A549 (cell line): ENCODE measurements at regions not wholly inside any gene's neighbourhood (a gene's known extent, or its start where the extent isn't known, plus 50 kb on each side); places are given as distances from the start of the nearest gene placed in this dataset.

Source experiments
- ATAC-seq, 2 experiments: fragments of 200-7000 bp in 1 of 2; fragments of >200 bp in 1 of 2; cut with Nextera tagmentation in 1 of 2; cut with Tn5 transposase in 1 of 2; 3 replicates each; pipeline versions ENCODE4 v1.8.0 to v1.9.1; 2018 to 2020; ENCODE audit warnings: mild to moderate bottlenecking in 1 of 2, moderate library complexity in 1 of 2
- CTCF ChIA-PET: fragments of 300-600 bp; sonication (Branson Sonifier 250); formaldehyde crosslinking; extraction: SDS; loops from one replicate; lab custom pipeline; 2021; ENCODE audit warnings: antibody characterized with exemption, inconsistent platforms; lab: Yijun Ruan, JAX
- POLR2A ChIA-PET: fragments of 350-600 bp; formaldehyde crosslinking; extraction: SDS; loops from one replicate; lab custom pipeline; 2021; ENCODE audit warnings: antibody characterized with exemption, inconsistent platforms; lab: Yijun Ruan, JAX
- DNase-seq, 2 experiments: peaks; one replicate each; pipeline versions ENCODE4 v3.0.0 to v3.0.0-alpha.2; 2011 to 2016; ENCODE audit warnings: low read depth in 1 of 2, low spot score in 1 of 2
- FAIRE-seq: peaks from 2 replicates; lab custom pipeline; 2011; peaks lifted over from hg19 to GRCh38; lab: Jason Lieb, UNC
- H3K27ac ChIP-seq, 2 experiments: fragments of >200 bp; sonication (Bioruptor Twin); formaldehyde crosslinking; 3 replicates each; pipeline ENCODE4 v1.5.1; 2016 to 2017
- H3K4me1 ChIP-seq: fragments of >200 bp; sonication (Bioruptor Twin); formaldehyde crosslinking; 3 replicates; pipeline ENCODE4 v1.6.1; 2016
- H3K4me2 ChIP-seq: fragments of >200 bp; sonication (Bioruptor Twin); formaldehyde crosslinking; 3 replicates; pipeline ENCODE4 v1.6.1; 2016
- H3K4me3 ChIP-seq: fragments of >200 bp; sonication (Bioruptor Twin); formaldehyde crosslinking; 3 replicates; pipeline ENCODE4 v1.5.1; 2016
- H3K9me3 ChIP-seq: fragments of >200 bp; sonication (Bioruptor Twin); formaldehyde crosslinking; 3 replicates; pipeline ENCODE4 v1.6.1; 2016
- ATOH8 ChIP-seq: fragments of 250-450 bp; sonication (Bioruptor Pico); IDR thresholded peaks from 2 replicates; pipeline ENCODE4 v1.5.0; 2020; ENCODE audit warnings: low read depth, mild to moderate bottlenecking, moderate library complexity
- CBX8 ChIP-seq: fragments of 200-600 bp; sonication (generic); IDR thresholded peaks from 2 replicates; pipeline ENCODE4 v1.6.1; 2016
- E2F6 ChIP-seq: IDR thresholded peaks from 2 replicates; pipeline ENCODE4 v1.6.1; 2012; ENCODE audit warnings: low read depth, borderline replicate concordance
- EHMT2 ChIP-seq: fragments of 200-600 bp; sonication (generic); IDR thresholded peaks from 2 replicates; pipeline ENCODE4 v1.6.1; 2016; ENCODE audit warnings: antibody characterized with exemption, low read depth, mild to moderate bottlenecking, moderate library complexity
- EP300 ChIP-seq, 2 experiments: fragments of >200 bp; sonication (Bioruptor Twin); formaldehyde crosslinking; IDR thresholded peaks; 2 replicates in 1 of 2; 3 replicates in 1 of 2; pipeline ENCODE4 v1.6.1; 2016 to 2017
- ESRRA ChIP-seq: fragments of 150-350 bp; IDR thresholded peaks from 2 replicates; pipeline ENCODE4 v1.6.1; 2014; ENCODE audit warnings: mild to moderate bottlenecking, low read length, borderline replicate concordance
- FOSL2 ChIP-seq, 2 experiments: fragments of 450-650 bp in 1 of 2; fragments of >200 bp in 1 of 2; sonication (Bioruptor Twin) in 1 of 2; formaldehyde crosslinking; IDR thresholded peaks; 2 replicates each; pipeline versions ENCODE4 v1.5.0 to v1.6.1; 2016 to 2020; ENCODE audit warnings: mild to moderate bottlenecking in 1 of 2, moderate library complexity in 1 of 2
- FOXS1 ChIP-seq: fragments of 250-450 bp; sonication (Bioruptor Pico); IDR thresholded peaks from 2 replicates; pipeline ENCODE4 v1.5.0; 2020; ENCODE audit warnings: mild to moderate bottlenecking, moderate library complexity
- HEYL ChIP-seq: fragments of 250-450 bp; sonication (Bioruptor Pico); IDR thresholded peaks from 2 replicates; pipeline ENCODE4 v1.8.0; 2021; ENCODE audit warnings: mild to moderate bottlenecking, moderate library complexity
- HMGXB4 ChIP-seq: fragments of 250-450 bp; sonication (Bioruptor Pico); IDR thresholded peaks from 2 replicates; pipeline ENCODE4 v1.5.0; 2021; ENCODE audit warnings: mild to moderate bottlenecking, moderate library complexity, borderline replicate concordance
- JUN ChIP-seq, 2 experiments: fragments of >200 bp; sonication (Bioruptor Twin); formaldehyde crosslinking; IDR thresholded peaks; 2 replicates in 1 of 2; 3 replicates in 1 of 2; pipeline ENCODE4 v1.6.1; 2016 to 2017
- RCOR1 ChIP-seq: fragments of 150-350 bp; IDR thresholded peaks from 2 replicates; pipeline ENCODE4 v1.6.1; 2014; ENCODE audit warnings: antibody characterized with exemption, low read length, low read depth
- RFX5 ChIP-seq: fragments of 450-650 bp; IDR thresholded peaks from 2 replicates; pipeline ENCODE4 v1.7.1; 2014; ENCODE audit warnings: antibody characterized with exemption, mild to moderate bottlenecking, moderate library complexity
- RNF2 ChIP-seq: fragments of 200-600 bp; sonication (generic); IDR thresholded peaks from 2 replicates; pipeline ENCODE4 v1.6.1; 2016; ENCODE audit warnings: low read depth, mild to moderate bottlenecking, antibody characterized with exemption, moderate library complexity, borderline replicate concordance
- TP53 ChIP-seq: fragments of 250-450 bp; sonication (Bioruptor Pico); IDR thresholded peaks from 2 replicates; pipeline ENCODE4 v1.5.0; 2021; ENCODE audit warnings: mild to moderate bottlenecking, moderate library complexity
- ZC3H11A ChIP-seq: fragments of 450-650 bp; IDR thresholded peaks from 2 replicates; pipeline ENCODE4 v1.6.1; 2014; ENCODE audit warnings: antibody characterized with exemption, mild to moderate bottlenecking
- ZNF302 ChIP-seq: fragments of 250-450 bp; sonication (Bioruptor Pico); IDR thresholded peaks from 2 replicates; pipeline ENCODE4 v1.9.0; 2021; ENCODE audit warnings: inconsistent platforms, mild to moderate bottlenecking, moderate library complexity
- ZSCAN20 ChIP-seq: fragments of 250-450 bp; sonication (Bioruptor Pico); IDR thresholded peaks from 2 replicates; pipeline ENCODE4 v1.8.0; 2022; ENCODE audit warnings: mild to moderate bottlenecking, moderate library complexity
- WGBS: methylation state at CpG from one replicate; pipeline ENCODE4 v1.1.6; 2017; ENCODE audit errors: missing lambda C conversion rate; 5-methylcytosine and 5-hydroxymethylcytosine counted together

- FAIRE-seq (no peak), DNase-seq (no peak), ATAC-seq (no peak)
- no peak overlapping the region for H3K4me3 ChIP-seq
- ChIA-PET POLR2A (no interaction called here), CTCF (interaction anchor here (0.6 kb wide), 1 partner anchor 1167 kb away, joined by 3 read pairs; no protein-coding TSS in a partner anchor)
- H3K27ac ChIP-seq = no peak overlapping the region
- TF ChIP-seq ESRRA (no peak), E2F6 (no peak), FOXS1 (no peak), ATOH8 (no peak), JUN (IDR thresholded peaks at IDR 0.05) (no peak), RFX5 (no peak), RNF2 (no peak), TP53 (CRISPR knock-in tag) (no peak), ZC3H11A (no peak), RCOR1 (no peak)
- no peak overlapping the region for H3K4me2 ChIP-seq
- 64% methylated on average over 3 of the region's 3 CpGs for WGBS
- H3K9me3 ChIP-seq = no peaks in the 10 kb centered on the region; the same call in 2 of the 3 replicates
- H3K4me1 ChIP-seq = no peaks in the 10 kb centered on the region
Measured at GRCh38 chr14:56371737-56372136, 207.9 kb upstream of the TMEM260 start.

- Histone ChIP-seq H3K4me3 (no peak overlapping the region), H3K9me3 (no peaks in the 10 kb centered on the region; the same call in 2 of the 3 replicates)
- ATAC-seq = no peak
- POLR2A ChIA-PET = no interaction called here
- TF ChIP-seq FOSL2 (IDR thresholded peaks at IDR 0.05) (no peak), FOSL2 (CRISPR knock-in tag; IDR thresholded peaks at IDR 0.05) (no peak), HMGXB4 (CRISPR knock-in tag) (no peak), ZNF302 (CRISPR knock-in tag) (no peak), EHMT2 (no peak), CBX8 (no peak), HEYL (CRISPR knock-in tag) (no peak), ZSCAN20 (CRISPR knock-in tag) (no peak), FOXS1 (no peak)
- TF ChIP-seq, all 56 proteins: peak for 0
- Histone ChIP-seq H3K4me2 (no peak overlapping the region), H3K27ac (no peak overlapping the region), H3K4me1 (no peaks in the 10 kb centered on the region)
- 62% methylated on average over 1 of the region's 1 CpG for WGBS
- CTCF ChIA-PET = interaction anchor here (1.5 kb wide), 1 partner anchor 34 kb away, joined by 3 read pairs; no protein-coding TSS in a partner anchor
- no peak for DNase-seq
- no peak for FAIRE-seq
Measured at GRCh38 chr14:56374421-56374820, 205.2 kb upstream of the TMEM260 start.

- peaks cover 4% of the 10 kb centered on the region; the same call in 2 of the 3 replicates for H3K9me3 ChIP-seq
- no peaks in the 10 kb centered on the region for H3K4me1 ChIP-seq
- TF ChIP-seq EP300 (IDR thresholded peaks at IDR 0.05) = no peak
- TF ChIP-seq, all 56 proteins: peak for 0
- H3K27ac ChIP-seq = no peak overlapping the region
- no peak for FAIRE-seq
- no peak for ATAC-seq
- H3K4me3 ChIP-seq = no peak overlapping the region
- DNase-seq = no peak
- ChIA-PET CTCF (interaction anchor here (0.6 kb wide), 1 partner anchor 68 kb away, joined by 3 read pairs; no protein-coding TSS in a partner anchor), POLR2A (no interaction called here)
- no peak overlapping the region for H3K4me2 ChIP-seq
- WGBS = 27% methylated on average over 4 of the region's 4 CpGs
Measured at GRCh38 chr14:56378046-56378445, 201.6 kb upstream of the TMEM260 start.
